Naive B cell (primary cell): ENCODE measurements at regions not wholly inside any gene's neighbourhood (a gene's known extent, or its start where the extent isn't known, plus 50 kb on each side); places are given as distances from the start of the nearest gene placed in this dataset.
"Not testable (repeated sequence)": the region's sequence is repeated elsewhere in the genome, so short reads cannot be mapped to it uniquely, and the experiment has no call there.

Source experiments
- ATAC-seq, 2 donors: fragments of 150-1000 bp; cut with Tn5 transposase; 2 replicates each; pipeline ENCODE4 v1.10.0; 2021; ENCODE audit warnings: low read depth in 2 of 2, mild to moderate bottlenecking in 2 of 2, moderate library complexity in 2 of 2
- DNase-seq: peaks from one replicate; pipeline ENCODE4 v3.0.0; 2022
- H3K27ac Mint-ChIP-seq, 6 donors: one replicate each; pipeline ENCODE4 v1.8.0; 2020 to 2022; ENCODE audit warnings: mild to moderate bottlenecking in 6 of 6, mixed read lengths in 6 of 6, moderate library complexity in 5 of 6, inconsistent platforms in 2 of 6
- H3K27me3 Mint-ChIP-seq, 3 donors: one replicate each; pipeline ENCODE4 v1.8.0; 2021 to 2022; ENCODE audit warnings: mixed read lengths in 3 of 3, mild to moderate bottlenecking in 1 of 3
- H3K36me3 Mint-ChIP-seq, 2 donors: one replicate each; pipeline ENCODE4 v1.8.0; 2020 to 2022; ENCODE audit warnings: mixed read lengths in 2 of 2, inconsistent platforms in 1 of 2, mild to moderate bottlenecking in 1 of 2
- H3K4me1 Mint-ChIP-seq, 3 donors: one replicate each; pipeline ENCODE4 v1.8.0; 2020 to 2022; ENCODE audit warnings: mixed read lengths in 3 of 3, inconsistent platforms in 1 of 3, mild to moderate bottlenecking in 1 of 3, moderate library complexity in 1 of 3
- H3K4me3 Mint-ChIP-seq, 8 donors: one replicate each; pipeline ENCODE4 v1.8.0; 2020 to 2022; ENCODE audit warnings: mild to moderate bottlenecking in 8 of 8, mixed read lengths in 8 of 8, moderate library complexity in 8 of 8, inconsistent platforms in 2 of 8
- H3K9me3 Mint-ChIP-seq, 7 donors: one replicate each; pipeline ENCODE4 v1.8.0; 2020 to 2022; ENCODE audit warnings: mixed read lengths in 7 of 7, mild to moderate bottlenecking in 5 of 7, inconsistent platforms in 2 of 7, moderate library complexity in 1 of 7

GRCh38 chr5:159576902-159577301 is 246.6 kb upstream of the IL12B start:
- ATAC-seq: no peak
- DNase-seq: no peak
- peaks cover 0 to 5% (median 0%) of the 10 kb centered on the region in 7 donors for H3K9me3 Mint-ChIP-seq
- no peaks in the 10 kb centered on the region for H3K36me3 Mint-ChIP-seq
- H3K27ac Mint-ChIP-seq: no peak overlapping the region
- no peaks in the 10 kb centered on the region for H3K4me1 Mint-ChIP-seq
- H3K27me3 Mint-ChIP-seq: peaks cover 4 to 30% (median 21%) of the 10 kb centered on the region in 3 donors
- H3K4me3 Mint-ChIP-seq: no peak overlapping the region

- no peak overlapping the region for H3K4me3 Mint-ChIP-seq
These were observed 251.4 kb upstream of the IL12B start for GRCh38 chr5:159581502-159582249.

GRCh38 chr5:159582756-159583541 is 252.7 kb upstream of the IL12B start:
- Mint-ChIP-seq H3K36me3 (peaks cover 0 to 8% of the 10 kb centered on the region in 2 donors), H3K27me3 (peaks cover 3 to 18% (median 7%) of the 10 kb centered on the region in 3 donors), H3K4me1 (no peaks in the 10 kb centered on the region), H3K27ac (no peak overlapping the region), H3K4me3 (no peak overlapping the region), H3K9me3 (peaks cover 4 to 11% (median 6%) of the 10 kb centered on the region in 7 donors)
- ATAC-seq (no peak), DNase-seq (no peak)

More at GRCh38 chr5:159581502-159582249, 251.4 kb upstream of the IL12B start:
- peaks cover 0 to 15% (median 12%) of the 10 kb centered on the region in 3 donors for H3K27me3 Mint-ChIP-seq
- DNase-seq: no peak
- H3K36me3 Mint-ChIP-seq: peaks cover 0 to 8% of the 10 kb centered on the region in 2 donors
- peaks cover 4 to 11% (median 6%) of the 10 kb centered on the region in 7 donors for H3K9me3 Mint-ChIP-seq
- ATAC-seq: no peak
- H3K27ac Mint-ChIP-seq: peak overlapping the region in 1 of 6 donors; percentile 10
- H3K4me1 Mint-ChIP-seq: no peaks in the 10 kb centered on the region

- peaks cover 0 to 24% (median 9%) of the 10 kb centered on the region in 3 donors for H3K27me3 Mint-ChIP-seq
- ATAC-seq (no peak), DNase-seq (no peak)
- peaks cover 0 to 8% of the 10 kb centered on the region in 2 donors for H3K36me3 Mint-ChIP-seq
- H3K4me3 Mint-ChIP-seq: no peak overlapping the region
- H3K4me1 Mint-ChIP-seq: no peaks in the 10 kb centered on the region
- H3K27ac Mint-ChIP-seq: no peak overlapping the region
- peaks cover 4 to 11% (median 8%) of the 10 kb centered on the region in 7 donors for H3K9me3 Mint-ChIP-seq
These were observed 256.6 kb upstream of the IL12B start for GRCh38 chr5:159586921-159587320.

GRCh38 chr5:159588941-159589340 is 258.7 kb upstream of the IL12B start:
- no peak for ATAC-seq
- no peak overlapping the region for H3K27ac Mint-ChIP-seq
- no peak for DNase-seq
- no peaks in the 10 kb centered on the region for H3K36me3 Mint-ChIP-seq
- no peaks in the 10 kb centered on the region for H3K4me1 Mint-ChIP-seq
- peaks cover 0 to 28% (median 15%) of the 10 kb centered on the region in 3 donors for H3K27me3 Mint-ChIP-seq
- H3K9me3 Mint-ChIP-seq: peaks cover 0 to 5% (median 0%) of the 10 kb centered on the region in 7 donors
- no peak overlapping the region for H3K4me3 Mint-ChIP-seq

GRCh38 chr5:159593518-159594073 is 263.3 kb upstream of the IL12B start:
- Mint-ChIP-seq H3K27ac (no peak overlapping the region), H3K27me3 (peaks cover 10 to 24% (median 18%) of the 10 kb centered on the region in 3 donors), H3K9me3 (peaks cover 13 to 23% (median 19%) of the 10 kb centered on the region in 7 donors), H3K4me3 (no peak overlapping the region), H3K4me1 (no peaks in the 10 kb centered on the region), H3K36me3 (peaks cover 3 to 21% of the 10 kb centered on the region in 2 donors)
- ATAC-seq: no peak
- DNase-seq: no peak

GRCh38 chr5:159595561-159595960 is 265.3 kb upstream of the IL12B start:
- peaks cover 10 to 27% (median 12%) of the 10 kb centered on the region in 3 donors for H3K27me3 Mint-ChIP-seq
- peaks cover 15 to 23% (median 18%) of the 10 kb centered on the region in 7 donors for H3K9me3 Mint-ChIP-seq
- not testable (repeated sequence) for H3K4me1 Mint-ChIP-seq, DNase-seq, H3K27ac Mint-ChIP-seq, H3K4me3 Mint-ChIP-seq, ATAC-seq
- peaks cover 3 to 21% of the 10 kb centered on the region in 2 donors for H3K36me3 Mint-ChIP-seq

- H3K27me3 Mint-ChIP-seq: peaks cover 10 to 13% (median 12%) of the 10 kb centered on the region in 3 donors
These were observed 270.9 kb upstream of the IL12B start for GRCh38 chr5:159601216-159601615.

GRCh38 chr5:159602434-159602833 is 272.1 kb upstream of the IL12B start:
- no peaks in the 10 kb centered on the region for H3K4me1 Mint-ChIP-seq
- peaks cover 3 to 7% of the 10 kb centered on the region in 2 donors for H3K36me3 Mint-ChIP-seq
- ATAC-seq: no peak
- peaks cover 4 to 30% (median 14%) of the 10 kb centered on the region in 7 donors for H3K9me3 Mint-ChIP-seq
- no peak overlapping the region for H3K27ac Mint-ChIP-seq
- DNase-seq: no peak
- no peak overlapping the region for H3K4me3 Mint-ChIP-seq
- peaks cover 7 to 13% (median 11%) of the 10 kb centered on the region in 3 donors for H3K27me3 Mint-ChIP-seq

More at GRCh38 chr5:159601216-159601615, 270.9 kb upstream of the IL12B start:
- no peak overlapping the region for H3K27ac Mint-ChIP-seq
- H3K36me3 Mint-ChIP-seq: peaks cover 3 to 9% of the 10 kb centered on the region in 2 donors
- peaks cover 9 to 34% (median 15%) of the 10 kb centered on the region in 7 donors for H3K9me3 Mint-ChIP-seq
- no peak overlapping the region for H3K4me3 Mint-ChIP-seq
- no peak for DNase-seq
- ATAC-seq: no peak
- H3K4me1 Mint-ChIP-seq: no peaks in the 10 kb centered on the region

GRCh38 chr5:159605585-159605984 is 275.3 kb upstream of the IL12B start:
- no peak for DNase-seq

GRCh38 chr5:159609359-159609758 is 279.1 kb upstream of the IL12B start:
- peaks cover 0 to 23% (median 2%) of the 10 kb centered on the region in 7 donors for H3K9me3 Mint-ChIP-seq

More at GRCh38 chr5:159605585-159605984, 275.3 kb upstream of the IL12B start:
- Mint-ChIP-seq H3K27ac (no peak overlapping the region), H3K4me1 (no peaks in the 10 kb centered on the region), H3K27me3 (peaks cover 0 to 14% (median 0%) of the 10 kb centered on the region in 3 donors), H3K36me3 (no peaks in the 10 kb centered on the region), H3K4me3 (no peak overlapping the region), H3K9me3 (peaks cover 0 to 50% (median 21%) of the 10 kb centered on the region in 7 donors)
- no peak for ATAC-seq

GRCh38 chr5:159610966-159611579 is 280.8 kb upstream of the IL12B start:
- no peaks in the 10 kb centered on the region for H3K4me1 Mint-ChIP-seq
- H3K9me3 Mint-ChIP-seq: peaks cover 0 to 23% (median 2%) of the 10 kb centered on the region in 7 donors
- H3K27me3 Mint-ChIP-seq: peaks cover 13 to 17% (median 13%) of the 10 kb centered on the region in 3 donors
- H3K36me3 Mint-ChIP-seq: no peaks in the 10 kb centered on the region
- DNase-seq (no peak), ATAC-seq (no peak)
- no peak overlapping the region for H3K4me3 Mint-ChIP-seq
- H3K27ac Mint-ChIP-seq: no peak overlapping the region

More at GRCh38 chr5:159609359-159609758, 279.1 kb upstream of the IL12B start:
- Mint-ChIP-seq H3K27me3 (peaks cover 8 to 17% (median 13%) of the 10 kb centered on the region in 3 donors), H3K4me3 (no peak overlapping the region), H3K4me1 (no peaks in the 10 kb centered on the region), H3K36me3 (no peaks in the 10 kb centered on the region), H3K27ac (no peak overlapping the region)
- DNase-seq (no peak), ATAC-seq (no peak)

- no peak overlapping the region for H3K27ac Mint-ChIP-seq
- H3K4me3 Mint-ChIP-seq: no peak overlapping the region
- H3K4me1 Mint-ChIP-seq: no peaks in the 10 kb centered on the region
- peaks cover 2 to 12% (median 7%) of the 10 kb centered on the region in 7 donors for H3K9me3 Mint-ChIP-seq
- H3K36me3 Mint-ChIP-seq: peaks cover 5% of the 10 kb centered on the region in 2 donors
- no peak for DNase-seq
- peaks cover 19 to 31% (median 20%) of the 10 kb centered on the region in 3 donors for H3K27me3 Mint-ChIP-seq
- no peak for ATAC-seq
These were observed 286.7 kb upstream of the IL12B start for GRCh38 chr5:159616952-159617351.
